Fibroblast of peridontal ligament (primary cell): ENCODE measurements at regions not wholly inside any gene's neighbourhood (a gene's known extent, or its start where the extent isn't known, plus 50 kb on each side); places are given as distances from the start of the nearest gene placed in this dataset.
A peak's percentile ranks its signal among the peaks of the same experiment; 100 is the strongest.

Experiments
- DNase-seq: peaks from one replicate; pipeline ENCODE4 v3.0.0-alpha.2; 2010; ENCODE audit errors: extremely low read depth

DNA sequence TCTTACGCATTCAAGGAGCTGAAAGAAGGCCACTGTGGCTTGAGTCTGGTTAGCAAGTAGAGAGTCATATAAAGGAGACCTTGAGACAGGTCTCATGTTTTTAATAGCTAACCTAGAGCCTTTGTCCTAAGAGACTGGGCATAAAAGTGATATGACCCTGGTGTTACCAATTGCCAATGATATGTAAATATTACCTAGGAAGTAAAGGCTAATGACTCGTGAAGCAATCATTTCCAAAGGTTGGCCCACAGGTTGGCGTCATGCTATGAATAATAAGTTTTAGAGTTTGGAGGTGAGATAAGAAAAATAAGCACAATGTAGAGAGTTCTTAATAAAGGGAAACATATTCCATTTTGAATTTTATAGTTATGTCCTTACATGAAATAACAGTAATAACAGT lies 116.6 kb upstream of the PLEKHA5 start:
- DNase-seq: no peak

DNA sequence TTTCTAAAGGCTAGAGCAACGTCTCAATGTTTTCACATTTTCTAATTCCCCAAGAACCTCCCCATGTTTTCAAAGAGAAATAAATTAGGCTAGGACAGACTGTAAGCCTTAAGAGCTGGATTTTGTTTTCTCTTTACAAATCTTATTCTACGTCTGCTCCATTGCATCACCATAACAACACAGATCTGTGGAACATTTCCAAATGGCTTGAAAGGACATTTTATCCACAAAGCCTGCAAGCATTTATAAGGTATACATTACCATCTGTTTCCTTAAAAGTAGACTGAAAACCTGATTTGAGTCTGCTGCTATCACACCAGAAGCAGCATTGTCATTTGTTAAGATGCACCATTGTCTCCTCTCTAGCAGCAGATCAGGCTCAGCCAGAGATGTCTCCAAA lies 115.3 kb upstream of the PLEKHA5 start:
- peak; percentile 75 for DNase-seq

DNA sequence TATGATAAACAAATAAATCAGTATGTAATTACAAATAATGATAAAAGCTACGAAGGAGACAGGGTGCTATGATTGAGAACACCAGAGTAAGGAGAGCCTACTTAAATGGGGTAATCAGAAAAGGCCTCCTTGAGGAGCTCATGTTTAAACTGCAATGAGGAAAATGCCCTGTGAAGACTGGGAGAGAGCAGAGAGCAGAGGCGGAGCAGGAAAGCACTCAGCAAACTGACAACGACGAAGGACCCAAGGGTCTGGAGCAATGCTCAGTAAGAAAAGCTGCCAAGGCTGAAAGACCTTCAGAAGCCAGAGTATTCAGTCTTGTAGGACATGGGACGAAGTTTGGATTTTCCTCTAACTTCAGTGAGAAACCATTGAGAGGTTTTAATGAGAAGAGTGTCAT lies 114.2 kb upstream of the PLEKHA5 start:
- DNase-seq: no peak

DNA sequence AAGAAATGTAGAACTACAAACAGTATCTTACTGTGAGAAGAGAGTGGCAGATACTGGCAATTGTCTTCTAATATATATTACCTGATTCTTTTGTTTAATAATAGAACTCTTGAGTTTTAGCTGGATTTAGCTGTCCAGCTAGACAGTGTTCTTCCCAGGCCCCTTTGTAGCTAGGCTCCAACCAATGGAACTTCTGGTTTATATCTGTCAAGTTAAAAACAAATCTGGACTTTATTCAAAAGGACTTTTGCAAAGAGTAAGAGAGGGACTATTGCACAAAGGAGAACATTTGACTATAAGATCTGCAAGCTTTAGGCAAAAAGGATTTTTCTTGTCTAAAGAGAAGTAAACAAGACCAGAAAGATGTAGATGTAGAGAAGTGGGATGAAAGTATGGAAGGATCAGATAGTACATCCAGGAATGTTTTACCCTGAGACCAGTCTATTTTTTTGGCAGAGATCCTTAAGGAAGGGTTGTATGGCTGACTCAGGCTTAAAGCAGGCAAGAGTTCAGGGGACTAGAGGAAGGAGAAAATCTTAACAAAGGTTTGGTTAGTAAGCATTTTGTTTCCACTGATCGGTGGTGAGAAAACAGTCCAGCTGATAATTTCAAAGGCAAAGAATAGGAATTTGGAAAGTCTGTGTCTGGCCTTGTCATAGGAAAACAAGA lies 111.1 kb upstream of the PLEKHA5 start:
- DNase-seq: peak; percentile 82

DNA sequence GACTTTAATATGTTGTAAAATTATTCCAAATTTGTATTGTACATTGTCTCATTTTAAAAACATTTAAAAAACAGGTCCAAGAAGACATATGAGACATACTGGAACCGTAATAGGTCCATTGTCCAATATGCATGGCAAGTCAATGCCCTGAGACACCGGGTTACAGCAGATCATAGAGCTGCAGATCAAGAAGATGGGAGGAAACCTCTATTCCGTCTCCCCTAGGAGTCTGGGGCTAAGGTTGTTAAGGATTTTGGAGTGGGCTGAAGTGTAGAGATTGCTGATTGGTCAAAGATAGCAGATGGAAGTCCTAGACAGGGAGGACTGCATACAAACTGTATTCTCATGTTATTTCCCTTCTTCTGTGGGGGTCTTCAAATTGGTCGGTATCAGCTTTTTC lies 108.3 kb upstream of the PLEKHA5 start:
- DNase-seq: no peak

DNA sequence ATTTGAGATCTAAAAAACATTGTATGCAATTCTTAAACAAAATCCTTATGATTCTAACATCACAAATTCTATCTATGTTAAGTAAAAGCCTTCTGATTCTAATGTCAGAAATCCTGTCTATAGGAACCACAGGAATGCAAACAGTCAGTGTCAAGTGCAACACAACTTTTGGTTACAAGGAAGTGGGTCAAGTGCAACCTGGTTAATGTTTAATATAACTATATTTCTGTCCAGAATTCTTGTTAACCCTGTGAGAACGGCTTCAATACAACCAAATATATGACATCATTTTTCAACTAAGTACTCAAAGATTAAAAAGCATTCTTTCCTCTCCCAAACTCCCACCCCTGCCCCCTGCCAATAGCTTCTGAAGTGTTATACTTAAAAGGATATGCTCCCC lies 107.9 kb upstream of the PLEKHA5 start:
- no peak for DNase-seq

DNA sequence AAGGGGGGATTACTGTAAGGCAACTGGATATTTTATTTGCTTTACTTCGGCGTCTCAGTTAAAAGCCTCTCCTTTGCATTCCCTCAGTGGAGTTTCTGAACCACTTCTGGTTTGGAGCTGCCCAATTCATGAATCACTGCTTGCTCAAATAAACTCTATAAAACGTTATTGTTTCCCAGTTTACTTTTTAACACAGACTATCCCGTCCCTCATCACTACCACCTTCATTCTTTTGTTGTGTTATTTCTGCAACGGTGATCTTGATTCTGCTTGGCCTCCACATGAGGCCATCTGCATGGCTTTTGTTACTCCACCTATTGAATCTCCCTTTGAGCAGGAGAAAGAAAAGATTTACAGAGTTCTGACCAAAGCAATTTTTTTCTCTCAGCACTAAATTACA lies 104.0 kb upstream of the PLEKHA5 start:
- no peak for DNase-seq

DNA sequence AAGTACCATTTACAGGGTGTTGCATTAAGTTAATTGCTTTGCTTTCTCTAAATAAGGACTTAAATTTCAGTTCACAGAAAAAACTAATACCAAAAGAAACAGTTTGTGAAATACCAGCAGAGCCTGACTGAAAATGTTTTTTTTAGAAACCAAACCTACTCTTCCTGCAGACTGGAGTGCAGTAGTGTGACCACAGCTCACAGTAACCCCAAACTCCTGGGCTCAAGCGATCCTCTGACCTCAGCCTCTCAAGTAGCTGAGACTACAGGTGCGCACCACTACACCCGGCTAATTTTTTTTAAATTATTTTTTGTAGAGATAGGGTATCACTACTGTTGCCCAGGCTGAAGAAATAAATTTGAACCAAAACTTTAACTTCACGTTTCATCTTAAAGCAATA lies 103.5 kb upstream of the PLEKHA5 start:
- no peak for DNase-seq

DNA sequence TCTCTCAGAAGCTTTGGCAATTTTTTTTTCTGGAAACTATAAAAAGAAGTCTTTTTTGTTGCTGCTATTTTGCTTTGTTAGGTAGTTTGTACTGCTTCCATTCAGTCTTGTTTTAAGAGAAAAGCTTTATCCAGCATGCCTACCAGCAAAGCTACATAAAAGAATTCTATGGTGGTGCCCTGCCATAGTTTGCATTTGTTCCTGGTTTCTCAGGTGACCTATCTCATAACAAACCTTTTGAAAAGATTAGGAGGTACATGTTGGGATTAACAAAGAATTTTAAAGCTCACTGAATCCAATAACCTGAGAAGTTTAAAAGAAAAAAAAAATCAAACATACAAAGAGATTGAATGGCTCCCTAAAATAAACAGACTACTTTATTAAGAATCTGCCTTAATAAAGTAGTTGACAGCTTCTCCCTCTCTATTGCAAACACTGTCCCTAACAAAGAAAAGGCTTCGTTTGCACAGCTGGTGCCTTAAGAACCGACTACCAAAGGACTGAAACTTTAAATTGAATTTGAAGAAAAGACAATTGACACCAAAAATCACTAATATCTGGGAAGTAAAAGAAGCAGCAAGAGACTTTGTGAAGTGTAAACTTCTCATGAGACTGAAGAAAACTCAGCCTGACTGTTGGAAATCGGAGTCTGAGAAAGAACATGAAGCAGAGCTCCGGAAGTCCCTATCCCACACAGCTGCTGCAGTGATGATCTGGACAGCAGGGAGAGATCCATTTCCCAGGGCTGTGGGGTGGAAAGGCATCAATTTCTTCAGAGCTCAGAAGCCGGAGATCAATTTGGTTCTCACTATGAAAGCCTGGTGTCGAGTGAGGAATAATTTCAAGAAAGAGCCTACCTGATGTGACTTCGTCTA lies 102.7 kb upstream of the PLEKHA5 start:
- DNase-seq: no peak

DNA sequence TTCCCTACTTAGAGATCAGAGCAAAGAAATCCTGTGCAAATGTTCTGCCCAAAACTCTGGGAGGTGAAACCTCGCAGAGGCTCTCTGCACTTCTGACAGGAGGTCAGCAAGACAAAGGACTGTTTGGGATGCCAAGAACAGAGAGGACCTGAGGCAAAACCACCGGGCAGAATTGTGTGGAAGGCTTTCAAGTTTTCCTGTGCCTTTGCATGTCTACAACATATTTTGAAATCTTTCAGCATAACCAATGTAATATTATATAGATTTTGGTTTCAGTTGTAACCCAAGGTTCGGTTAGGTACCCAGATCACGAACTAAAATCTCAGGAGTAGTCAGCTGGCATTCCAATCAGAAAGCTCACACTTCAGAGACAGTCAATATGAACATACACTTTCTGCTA lies 99.4 kb upstream of the PLEKHA5 start:
- no peak for DNase-seq

DNA sequence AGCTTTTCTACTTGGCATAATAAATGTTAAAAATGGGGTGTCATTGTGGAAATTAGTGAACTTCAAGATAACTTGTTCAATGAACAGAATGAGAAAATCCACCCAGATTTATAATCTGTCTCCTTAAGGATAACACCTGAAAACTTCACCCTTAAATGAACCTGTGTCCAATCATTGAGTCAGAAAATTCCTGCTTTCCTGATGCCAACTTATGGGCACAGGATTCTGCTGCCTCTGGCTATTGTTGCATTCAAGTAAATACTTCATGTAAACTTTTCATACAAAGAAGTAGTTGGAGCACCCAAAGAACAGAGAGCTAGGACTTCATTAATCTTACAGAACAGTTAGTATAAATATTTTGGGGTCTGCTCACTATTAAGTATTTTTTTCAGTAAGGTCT lies 98.9 kb upstream of the PLEKHA5 start:
- DNase-seq: no peak

DNA sequence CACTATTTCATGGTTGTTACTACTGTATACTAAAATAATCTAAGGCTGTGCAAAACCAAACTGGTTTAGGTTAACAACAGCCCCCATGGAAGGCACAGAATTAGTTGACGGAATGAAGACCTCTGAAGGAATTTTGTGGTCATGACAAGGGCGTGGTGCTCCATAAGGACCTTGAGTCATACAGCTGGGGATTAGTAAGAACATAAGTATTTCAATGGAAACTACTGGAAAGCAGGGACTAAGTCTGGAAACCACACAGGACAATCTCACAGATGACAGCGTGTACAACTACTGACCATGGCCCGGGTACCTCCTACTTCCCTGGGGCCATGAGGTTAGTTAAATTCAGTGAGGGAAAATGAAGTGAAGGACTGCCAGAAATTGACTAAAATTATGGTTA lies 98.5 kb upstream of the PLEKHA5 start:
- DNase-seq: peak; percentile 90

DNA sequence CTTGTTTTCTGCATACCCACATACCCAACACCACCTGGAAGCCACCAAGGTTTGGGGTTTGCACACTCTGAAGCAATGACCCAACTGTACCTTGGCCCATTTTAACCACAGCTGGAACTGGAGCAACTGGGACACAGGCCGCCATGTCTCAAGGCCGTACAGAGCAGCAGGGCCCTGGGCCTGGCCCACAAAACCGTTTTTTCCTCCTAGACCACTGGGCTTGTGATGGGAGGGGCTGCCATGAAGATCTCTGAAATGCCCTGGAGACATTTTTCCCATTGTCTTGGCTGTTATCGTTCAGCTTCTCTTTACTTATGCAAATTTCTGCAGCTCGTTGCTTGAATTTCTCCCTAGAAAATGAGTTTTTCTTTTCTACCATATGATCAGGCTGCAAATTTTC lies 96.7 kb upstream of the PLEKHA5 start:
- no peak for DNase-seq

DNA sequence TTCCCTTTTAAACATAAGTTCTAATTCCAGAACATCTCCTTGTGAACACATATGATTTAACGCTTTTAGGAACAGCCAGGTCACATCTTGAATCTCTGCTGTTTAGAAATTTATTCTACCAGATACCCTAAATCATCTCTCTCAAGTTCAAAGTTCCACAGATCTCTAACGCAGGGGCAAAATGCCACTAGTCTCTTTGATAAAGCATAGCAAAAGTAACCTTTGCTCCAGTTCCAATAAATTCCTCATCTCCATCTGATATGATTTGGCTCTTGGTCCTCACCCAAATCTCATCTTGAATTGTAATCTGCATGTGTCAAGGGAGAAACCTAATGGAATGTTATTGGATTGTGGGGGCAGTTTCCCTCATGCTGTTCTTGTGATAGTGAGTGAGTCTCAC lies 96.3 kb upstream of the PLEKHA5 start:
- no peak for DNase-seq

DNA sequence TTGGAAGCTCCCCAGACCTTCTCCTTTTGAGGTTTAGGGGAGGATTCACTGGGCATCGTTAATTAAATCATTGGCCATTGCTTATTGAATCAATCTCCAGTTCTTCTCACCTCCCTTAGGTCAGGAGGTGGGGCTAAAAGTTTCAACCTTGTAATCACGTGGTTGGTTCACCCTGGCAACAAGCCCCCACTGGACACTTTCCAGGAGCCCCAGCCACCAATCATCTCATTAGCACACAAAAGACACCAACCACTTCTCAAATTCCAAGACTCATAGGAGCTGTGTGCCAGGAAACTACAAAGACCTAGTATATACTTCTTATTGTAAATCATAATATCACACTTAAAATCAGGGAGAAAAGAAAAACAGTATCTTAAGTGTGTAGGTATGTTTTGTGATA lies 94.6 kb upstream of the PLEKHA5 start:
- DNase-seq: no peak

DNA sequence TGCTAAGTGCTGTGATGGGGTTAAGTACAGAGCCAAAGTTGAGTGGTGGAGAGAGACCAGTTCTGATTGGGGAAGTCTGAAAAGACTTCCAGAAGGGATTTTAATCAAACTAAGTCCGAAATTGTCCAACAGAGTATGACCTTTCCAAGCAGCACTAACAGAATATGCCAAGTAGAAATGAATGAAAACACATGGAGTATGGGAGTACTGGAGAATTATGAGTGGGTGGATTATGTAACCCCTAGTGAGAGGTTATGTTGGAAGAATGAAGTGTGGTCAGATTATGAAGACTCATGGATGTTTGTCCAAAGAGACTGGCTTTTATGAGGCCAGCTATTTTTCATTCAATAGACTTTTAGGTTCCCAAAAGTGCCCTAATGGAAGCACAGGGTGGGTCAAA lies 94.0 kb upstream of the PLEKHA5 start:
- DNase-seq: peak; percentile 92

DNA sequence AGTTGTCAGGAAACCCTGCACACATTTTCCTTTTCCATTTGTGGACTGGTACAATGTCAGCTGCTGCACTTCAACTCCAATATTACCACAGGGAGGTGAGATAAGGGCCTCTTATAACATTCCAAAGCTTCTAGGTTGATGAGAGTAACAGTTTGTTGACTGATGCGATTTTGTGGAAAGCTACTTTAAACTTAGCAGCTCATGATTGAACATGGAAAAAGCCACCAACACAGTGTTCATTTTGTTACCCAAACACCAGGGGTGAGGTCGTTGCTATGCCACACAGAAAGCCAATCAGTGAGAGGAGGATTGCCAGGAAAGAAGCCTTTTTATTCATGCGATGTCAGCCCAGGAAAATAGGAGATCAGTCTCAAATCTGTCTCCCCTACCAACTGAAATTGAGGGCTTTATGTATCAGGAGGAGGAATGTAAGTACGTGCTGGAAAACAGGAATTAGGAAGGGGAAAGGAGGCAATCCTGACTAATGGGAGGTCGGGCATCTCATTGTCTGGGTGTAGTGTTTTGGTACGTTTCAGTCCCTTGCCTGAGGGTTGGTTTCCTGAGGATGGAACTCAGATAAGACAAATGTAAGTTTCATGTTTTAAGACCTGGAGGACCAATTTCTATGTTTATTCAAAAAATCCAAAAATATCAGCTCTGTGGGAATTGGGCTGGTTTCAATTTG lies 92.7 kb upstream of the PLEKHA5 start:
- DNase-seq: peak; percentile 28

DNA sequence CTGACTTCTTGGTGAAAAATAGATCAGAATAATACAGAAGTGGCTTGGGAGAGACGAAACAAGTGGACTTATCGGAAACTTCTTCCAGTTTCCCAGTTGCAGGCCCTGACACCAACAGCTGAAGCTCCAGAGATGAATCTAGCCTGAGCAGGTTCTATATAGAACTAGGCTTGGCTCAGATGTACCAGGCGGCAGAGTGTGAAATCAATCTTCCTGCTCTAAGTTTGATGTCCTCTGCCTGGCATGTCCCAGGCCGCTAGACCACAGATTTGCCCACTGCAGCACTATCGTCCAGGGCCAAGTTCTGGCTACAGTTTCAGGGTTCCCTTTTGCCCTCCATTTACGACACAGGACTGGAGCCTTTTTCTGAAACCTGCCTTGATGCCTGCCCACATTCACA lies 91.3 kb upstream of the PLEKHA5 start:
- no peak for DNase-seq

DNA sequence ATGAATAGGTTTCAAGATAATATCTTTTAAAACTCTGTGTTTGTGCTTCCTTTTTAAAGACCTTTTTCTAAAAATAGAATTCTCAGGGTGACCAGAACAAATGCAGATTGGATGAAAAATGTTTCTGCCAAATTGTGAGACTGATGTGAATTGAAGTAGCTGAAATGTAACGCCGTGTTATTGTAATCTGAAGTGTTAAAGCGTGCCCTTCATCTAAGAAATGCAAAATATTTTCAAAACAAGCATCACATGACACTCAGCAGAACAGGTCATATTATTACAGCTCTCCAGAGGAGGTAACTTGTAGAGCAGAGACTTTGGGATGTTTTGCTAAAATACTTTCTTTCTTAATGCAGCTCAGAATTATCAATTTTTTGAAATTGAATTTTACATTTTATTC lies 90.0 kb upstream of the PLEKHA5 start:
- no peak for DNase-seq

DNA sequence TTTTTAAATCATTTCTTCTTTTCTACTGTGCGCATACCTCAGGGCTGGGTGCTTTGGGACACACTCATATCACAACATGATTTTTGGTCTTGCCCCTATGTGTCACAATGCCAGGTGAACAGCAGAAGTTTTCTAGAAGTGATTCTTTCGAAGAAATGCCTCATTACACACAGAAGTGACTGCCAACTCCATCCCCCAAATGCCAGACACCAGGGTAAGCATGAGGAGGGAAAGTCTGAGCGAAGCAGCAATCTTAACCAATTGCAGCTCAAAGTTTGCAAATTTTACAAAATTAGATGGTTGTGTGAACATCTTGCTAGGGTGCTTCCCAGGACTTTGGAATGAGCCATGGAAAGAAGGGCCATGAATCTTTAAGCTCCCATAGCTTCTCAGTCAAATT lies 87.3 kb upstream of the PLEKHA5 start:
- DNase-seq: no peak

DNA sequence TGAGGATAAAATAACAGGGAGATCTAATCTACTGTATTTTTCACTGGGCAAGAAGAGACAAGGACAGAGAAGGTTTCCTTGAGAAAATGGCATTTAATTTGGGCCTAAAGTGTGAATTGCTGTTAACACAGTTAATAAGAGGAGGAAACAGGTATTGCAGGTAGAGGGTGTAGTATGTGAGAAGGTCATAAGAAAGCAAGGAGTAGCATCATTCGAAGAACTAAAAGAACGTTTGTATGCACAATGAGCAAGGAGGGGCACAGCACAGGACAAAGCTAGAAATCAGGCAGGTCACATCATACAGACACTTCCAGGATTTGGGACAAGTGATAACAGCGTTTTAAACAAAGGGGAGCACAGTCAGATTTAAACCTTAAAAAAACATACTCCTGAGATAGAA lies 85.1 kb upstream of the PLEKHA5 start:
- no peak for DNase-seq

DNA sequence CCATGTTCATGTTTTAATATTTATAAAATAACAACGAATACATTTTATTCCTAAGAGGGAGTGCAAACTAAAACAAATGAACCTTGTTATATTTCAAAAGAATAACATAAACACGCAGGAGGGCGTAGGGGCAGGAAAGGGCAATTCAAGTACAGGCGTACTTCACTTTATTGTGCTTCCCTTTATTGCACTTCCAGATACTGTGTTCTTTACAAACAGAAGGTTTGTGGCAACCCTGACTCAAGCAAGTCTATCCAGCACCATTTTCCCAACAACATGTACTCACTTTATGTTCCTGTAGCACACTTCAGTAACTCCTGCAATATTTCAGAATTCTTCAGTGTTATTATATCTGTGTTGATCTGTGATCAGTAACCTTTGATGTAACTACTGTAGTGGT lies 84.6 kb upstream of the PLEKHA5 start:
- DNase-seq: no peak

DNA sequence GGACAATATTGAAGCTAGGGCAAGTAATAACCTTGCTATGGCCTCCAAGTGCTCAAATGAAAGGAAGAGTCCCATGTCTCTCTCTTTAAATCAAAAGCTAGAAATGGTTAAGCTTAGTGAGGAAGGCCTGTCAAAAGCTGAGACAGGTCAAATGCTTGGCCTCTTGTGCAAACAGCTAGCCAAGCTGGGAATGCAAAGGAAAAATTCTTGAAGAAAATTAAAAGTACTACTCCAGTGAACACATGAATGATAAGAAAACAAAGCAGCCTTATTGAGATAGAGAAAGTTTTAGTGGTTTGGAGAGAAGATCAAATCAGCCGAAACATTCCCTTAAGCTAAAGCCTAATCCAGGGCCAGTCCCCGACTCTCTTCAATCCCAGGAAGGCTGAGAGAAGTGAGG lies 84.1 kb upstream of the PLEKHA5 start:
- no peak for DNase-seq
